ENCODE measurements at regions not wholly inside any gene's neighbourhood (a gene's known extent, or its start where the extent isn't known, plus 50 kb on each side); places are given as distances from the start of the nearest gene placed in this dataset.
A peak's percentile ranks its signal among the peaks of the same experiment; 100 is the strongest.

DNA sequence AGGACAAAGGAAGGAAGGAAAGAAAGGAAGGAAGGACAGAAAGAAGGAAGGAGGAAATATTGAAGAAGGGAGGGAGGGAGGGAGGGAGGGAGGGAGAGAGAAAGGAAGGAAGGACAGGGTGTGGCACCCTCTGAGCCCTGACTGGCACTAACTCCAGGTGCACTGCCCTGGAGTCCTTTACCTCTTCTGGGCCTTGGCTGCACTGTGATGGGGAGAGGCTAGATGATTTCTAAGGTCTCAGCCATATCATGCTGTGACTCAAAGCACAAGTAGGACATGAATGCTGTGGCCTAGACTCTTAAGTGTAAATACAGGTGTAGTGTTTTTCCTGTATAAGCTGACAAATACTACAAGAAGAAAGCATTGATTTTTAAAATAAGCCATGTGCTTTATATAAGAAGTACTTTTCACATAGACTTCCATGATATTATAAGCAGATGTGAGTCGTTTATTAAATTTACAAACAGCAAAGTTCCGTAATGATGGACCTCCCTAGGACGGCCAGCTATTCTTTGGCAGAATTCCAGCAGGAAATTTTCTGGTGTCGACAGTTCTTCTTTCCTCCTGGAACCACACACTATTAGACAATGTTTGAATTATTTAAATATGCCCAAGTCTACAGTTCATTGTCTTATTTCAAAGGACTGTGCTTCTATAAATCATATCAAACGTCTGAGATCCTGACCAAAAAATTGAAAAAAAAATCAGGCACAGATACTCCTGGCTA, 213.8 kb upstream of the C2CD4B start:
- DNase-seq, result no peak

DNA sequence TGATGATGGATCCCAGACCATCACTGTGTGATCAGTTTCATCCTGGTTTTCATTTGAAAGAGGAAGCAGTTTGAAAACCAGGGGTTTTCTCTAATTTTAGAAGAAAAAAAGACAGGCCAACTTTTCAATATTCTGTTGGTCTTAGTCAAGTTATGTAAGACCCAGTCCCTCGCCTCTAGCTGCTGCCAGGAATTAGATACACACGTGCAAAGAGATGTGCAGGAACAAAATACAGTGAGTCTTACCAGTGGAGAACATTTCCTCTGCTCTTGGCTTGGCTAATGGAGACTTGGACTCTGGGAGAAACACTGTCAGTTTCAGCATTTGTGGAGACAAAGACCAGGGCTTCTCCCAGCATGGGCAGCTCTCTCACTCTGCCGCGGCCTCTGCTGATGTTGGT, 214.9 kb upstream of the C2CD4B start:
- no peak for DNase-seq

DNA sequence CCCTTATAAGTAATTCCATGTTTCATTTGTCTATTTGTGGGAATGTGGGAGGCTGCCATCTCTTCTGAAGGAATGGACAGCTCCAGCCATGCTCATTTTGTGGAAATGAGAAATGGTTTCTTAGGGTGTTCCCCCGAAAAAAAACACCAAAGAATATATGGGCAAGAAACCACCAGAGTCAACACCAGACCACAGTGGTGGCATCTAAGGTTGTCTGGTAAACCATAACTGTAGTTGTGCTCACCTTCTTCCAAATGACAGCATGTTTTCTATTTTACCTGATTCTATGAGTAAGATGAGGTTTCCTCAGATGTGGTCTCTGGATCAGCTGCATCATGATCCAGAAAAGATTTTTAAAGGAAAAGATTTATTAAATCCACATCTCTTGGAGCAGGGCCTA, 217.0 kb upstream of the C2CD4B start:
- no peak for DNase-seq

DNA sequence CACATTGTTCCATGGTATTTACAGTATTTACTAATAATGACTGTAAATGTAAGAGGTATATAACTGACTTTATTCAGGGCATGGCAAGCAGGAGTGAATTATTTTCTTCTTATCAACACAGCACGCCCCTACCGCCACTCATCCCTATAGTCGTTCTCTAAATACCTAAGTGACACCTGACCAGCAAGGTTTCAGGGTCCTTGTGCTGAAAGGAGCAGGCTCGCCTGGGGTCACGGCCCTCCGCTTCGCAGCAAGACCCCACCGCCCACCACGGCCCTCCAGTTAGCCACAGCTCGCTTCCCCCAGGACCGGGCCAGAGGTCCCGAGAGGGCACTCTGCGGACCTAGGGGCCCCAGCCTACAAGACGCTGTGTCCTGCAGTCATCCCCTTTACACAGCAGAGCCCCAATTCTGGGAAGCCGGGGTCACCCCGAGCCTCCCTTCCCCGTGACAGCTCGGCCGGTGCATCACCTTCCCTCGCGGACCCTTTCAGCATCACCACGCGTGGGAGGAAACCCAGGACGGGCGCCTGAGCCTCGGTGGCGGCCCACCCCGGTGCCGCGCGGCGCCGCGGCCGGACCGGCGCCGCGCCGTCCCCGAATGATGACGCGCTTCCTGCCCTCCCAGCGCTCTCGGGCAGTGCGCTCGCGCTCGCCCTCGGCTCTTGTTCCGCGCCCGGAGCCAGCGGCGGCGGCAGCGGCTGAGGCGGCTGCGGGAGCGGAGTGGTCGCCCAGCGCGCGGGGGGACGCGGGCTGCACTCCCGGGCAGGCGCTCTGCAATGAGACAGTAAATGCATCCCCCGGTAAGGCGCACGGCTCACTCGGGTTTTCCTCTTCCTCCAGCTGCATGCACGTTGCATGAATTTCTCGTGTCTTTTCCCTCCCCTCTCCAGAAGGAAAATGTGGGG, 225.1 kb upstream of the C2CD4B start, which contains the start of gene TLN2:
TSS of gene TLN2 (plus strand) at position 666 of the 906 bp plus-strand sequence.
- no peak for DNase-seq

DNA sequence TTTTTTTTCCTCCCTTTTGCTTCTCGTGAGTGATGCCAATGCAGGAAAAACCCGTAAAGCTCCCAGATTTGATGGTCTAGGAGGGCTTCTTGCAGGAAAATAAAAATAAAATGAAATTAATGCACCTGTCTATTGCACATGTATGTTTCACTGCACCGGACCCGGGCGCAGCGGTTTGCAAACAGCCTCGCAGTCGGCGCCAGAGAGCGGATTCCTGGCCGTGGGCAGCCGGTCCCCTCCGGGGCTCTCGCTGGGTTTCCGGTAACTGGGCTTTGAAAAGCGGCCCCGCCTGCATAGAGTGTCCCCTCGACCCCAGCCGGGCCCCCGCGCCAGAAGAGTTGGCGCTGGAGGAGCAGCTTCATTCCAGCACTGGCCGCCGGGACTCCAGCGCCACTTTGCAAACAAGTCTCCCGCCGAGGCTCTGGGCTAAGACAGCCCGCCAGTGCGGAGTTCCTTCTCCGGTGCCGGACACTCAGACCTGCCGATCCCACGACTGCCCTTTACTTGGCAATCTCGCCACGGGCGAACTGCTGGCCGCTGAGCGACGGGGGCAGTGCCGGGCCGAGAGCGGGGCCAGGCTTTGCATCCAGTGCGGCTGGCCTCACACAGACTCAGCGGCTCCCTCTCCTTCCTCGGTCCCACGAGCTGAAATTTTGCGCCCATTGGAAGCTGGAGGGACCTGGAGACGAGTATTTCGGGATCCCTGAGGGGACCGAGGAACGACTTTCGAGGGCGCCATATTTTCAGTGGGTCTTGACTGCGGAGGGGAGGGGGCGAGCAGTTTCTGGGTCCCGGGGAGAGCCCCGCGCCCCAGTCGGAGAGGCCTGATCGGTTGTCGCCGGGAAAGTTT, 225.9 kb upstream of the C2CD4B start:
- DNase-seq, result peak; percentile 0

DNA sequence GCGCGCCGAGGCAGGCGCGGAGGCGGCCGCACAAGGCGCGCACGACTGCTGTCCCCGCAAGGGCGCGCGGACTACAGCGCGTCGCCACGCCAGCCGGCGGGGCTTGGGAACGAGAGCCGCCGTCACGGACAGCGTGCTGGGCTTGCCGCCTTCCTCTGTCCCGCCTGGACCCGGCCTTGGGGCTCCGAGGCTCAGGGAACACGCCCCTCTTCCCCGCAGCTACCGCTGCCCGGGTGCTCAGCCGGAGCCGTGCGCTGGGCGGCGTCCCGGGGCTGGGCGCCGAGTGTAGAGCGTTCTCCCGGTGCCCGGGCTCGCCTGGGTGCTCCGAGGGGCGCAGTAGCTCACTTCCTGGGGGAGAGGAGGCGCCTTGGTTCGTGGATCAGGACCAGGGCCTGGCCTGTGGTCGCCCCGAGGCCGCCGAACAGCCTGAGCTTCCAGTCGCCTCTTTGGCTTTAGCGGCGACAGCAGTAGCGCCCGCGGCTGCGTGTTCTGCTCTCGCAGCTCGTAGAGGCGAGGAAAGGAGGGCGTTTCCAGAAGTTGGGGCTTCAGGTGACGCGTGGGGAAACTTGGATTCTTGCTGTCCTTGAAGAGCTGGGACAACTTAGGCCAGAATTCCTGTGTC, 226.7 kb upstream of the C2CD4B start:
- no peak for DNase-seq

DNA sequence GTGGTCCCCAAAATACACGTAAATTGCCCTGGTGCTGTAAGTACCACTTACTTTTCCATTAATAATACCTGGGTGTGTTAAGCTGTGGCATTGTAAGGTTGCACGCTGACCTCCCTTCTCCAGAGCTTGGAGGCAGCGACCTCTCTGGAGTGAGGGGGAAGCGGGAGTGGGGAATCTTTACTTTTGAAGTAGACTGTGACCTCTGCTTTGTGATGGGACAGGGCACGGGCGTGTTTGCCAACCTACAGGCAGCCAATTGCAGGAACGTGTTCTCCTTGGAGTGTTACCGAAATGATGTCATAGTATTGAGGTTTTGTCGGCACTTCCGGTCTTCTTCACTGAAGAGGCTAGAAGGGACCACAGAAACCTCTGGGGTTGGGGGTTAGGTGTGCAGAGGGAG, 227.3 kb upstream of the C2CD4B start:
- DNase-seq, result no peak

DNA sequence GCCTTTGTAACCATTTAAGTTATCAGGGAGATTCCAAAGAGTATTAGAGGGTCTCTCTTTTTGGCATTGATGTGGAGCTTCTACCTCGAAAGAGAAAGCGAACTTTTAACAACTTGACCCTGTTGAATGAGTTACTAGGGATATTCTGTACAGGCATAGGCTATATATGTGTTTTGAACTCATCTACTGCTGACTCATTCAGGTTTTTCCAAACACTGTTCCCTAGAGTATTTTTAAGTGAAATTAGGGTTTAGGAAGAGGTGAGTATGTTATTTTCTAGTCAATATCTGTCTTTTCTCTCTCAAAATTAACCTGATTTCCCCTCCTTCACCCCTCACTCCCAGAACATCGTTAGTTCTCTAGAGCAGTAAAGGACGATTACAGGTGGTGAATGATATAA, 228.1 kb upstream of the C2CD4B start:
- DNase-seq, result no peak

DNA sequence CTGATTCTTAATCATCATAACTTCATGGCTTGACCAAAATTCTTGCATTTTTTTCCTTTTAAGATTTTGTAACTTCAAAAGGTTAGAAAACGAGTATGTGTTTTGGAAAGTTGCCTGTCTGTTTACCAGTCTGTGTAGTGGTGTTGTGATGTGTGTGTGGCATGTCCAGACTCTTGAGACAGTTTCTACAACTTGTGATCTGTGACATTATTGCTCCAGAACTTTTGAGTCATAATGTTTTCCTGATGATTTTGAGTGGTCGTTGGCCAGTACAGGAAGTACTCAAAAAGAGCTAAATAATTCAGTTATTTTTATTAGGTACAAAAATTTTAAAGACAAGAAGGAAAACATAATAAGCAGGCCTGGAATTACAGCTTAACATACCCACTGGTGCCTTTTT, 229.0 kb upstream of the C2CD4B start:
- no peak for DNase-seq

DNA sequence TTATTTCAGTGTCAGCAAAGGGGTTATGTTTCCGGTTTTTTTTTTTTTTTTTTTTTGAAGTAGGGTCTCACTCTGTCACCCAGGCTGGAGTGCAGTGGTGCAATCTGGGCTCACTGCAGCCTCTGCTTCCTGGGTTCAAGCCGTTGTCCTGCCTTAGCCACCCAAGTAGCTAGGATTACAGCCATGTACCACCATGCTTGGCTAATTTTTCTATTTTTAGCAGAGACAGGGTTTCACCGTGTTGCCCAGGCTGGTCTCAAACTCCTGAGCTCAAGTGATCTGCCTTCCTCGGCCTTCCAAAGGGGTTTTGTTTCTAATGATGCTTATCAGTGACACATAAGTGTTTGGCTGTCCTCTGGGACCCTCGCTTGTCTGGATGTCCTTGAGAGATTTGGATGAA, 235.7 kb upstream of the C2CD4B start:
- DNase-seq, result no peak

DNA sequence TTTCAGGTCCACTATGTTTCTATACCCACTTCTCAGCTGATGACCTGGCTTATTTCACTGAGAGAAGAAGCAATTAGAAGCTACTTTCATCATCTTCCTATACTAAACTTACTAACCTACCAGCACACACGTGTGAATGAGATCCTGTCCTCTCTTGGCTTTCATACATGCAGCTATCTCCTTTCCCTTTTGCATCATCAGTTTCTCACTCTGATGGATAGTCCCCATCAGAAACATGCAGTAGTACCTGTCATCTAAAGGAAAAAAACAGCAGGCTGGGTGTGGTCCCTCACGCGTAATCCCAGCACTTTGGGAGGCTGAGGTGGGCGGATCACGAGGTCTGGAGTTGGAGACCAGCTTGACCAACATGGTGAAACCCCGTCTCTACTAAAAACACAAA, 237.6 kb upstream of the C2CD4B start:
- DNase-seq, result no peak

DNA sequence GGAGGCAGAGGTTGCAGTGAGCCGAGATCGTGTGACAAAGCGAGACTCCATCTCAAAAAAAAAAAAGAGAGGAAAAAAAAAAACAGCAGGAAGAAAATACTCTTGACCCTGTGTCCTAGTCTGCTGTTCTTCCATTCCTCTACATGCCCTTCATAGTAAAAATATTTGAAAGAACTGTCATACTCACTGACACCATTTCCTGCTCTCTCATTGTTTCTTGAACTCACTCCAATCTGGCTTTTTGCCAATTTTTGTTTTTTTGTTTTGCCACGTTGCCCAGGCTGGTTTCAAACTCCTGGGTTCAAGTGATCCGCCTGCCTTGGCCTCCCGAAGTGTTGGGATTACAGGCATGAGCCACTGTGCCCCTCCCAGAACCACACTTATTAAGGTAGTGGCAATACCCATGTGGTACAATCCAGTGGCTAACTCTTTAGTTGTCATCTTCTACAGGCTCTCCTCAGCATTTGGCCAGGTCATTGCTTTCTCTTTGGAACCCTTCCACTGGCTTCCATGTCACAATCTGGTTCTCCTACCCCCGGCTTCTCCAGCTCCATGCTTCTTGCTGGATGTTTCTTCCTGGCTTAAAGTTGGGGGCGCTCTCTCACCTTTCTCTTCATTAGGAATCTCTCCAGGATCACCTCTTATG, 238.2 kb upstream of the C2CD4B start:
- DNase-seq, result no peak

DNA sequence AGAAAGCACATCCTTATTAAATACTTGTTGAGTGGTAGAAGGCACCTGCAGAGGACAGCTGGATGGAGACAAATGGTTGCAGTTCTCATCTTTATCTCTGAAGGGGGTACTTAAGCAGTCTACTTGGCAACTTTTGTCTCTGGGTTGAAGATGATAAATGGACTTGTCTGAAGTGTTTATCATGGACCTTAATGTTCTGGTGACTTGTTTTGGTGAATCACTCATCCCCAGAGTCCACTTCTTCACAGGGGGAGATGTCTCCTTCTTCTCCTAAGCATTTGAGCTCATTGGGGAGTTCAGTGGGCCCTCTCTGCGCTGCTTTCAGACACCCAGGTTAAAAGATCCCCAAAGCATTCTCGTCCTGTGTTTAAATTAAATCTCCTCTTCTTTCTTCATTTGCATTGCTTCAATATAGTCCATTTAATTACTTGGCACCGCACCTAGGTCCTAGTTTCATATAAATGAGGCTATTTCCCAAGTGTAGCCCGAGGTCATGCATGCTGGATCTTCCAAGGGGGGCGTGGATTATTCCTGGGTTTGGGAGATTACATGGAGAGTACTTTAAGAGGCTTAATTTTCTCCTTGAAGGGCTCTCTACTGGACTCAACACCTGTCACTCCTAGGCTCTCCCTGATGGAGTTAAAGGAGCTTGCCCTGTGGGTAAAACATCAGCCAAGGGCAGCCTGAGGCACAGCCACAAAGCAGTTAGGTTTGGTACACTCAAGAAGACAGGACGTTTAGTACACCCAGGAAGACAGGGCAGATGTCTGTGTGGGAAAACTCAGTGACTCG, 239.3 kb upstream of the C2CD4B start:
- DNase-seq, result no peak

DNA sequence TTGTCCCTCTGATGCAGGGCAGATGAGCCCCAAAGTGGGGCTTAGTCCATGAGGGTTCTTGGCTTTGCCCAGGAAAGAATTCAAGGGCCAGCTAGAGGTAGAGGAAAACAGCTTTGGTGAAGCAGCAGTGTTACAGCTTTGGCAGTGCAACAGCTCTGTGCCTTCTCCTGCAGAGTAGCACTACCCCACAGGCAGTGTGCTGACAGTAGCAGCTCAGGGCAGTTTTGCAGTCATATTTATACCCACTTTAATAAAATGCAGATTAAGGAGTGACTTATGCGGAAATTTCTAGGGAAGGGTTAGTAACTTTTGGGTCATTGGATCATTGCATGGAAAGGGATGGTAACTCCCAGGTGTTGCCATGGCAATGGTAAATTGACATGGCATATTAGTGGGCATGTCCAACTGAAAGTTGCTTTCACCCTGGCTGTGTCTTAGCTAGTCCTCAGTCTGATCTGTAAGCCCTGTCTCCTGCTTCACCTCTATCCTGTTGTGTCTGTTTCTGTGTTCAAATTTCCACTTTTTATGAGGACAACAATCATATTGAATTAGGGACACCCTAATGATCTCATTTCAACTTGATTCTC, 241.3 kb upstream of the C2CD4B start:
- no peak for DNase-seq

DNA sequence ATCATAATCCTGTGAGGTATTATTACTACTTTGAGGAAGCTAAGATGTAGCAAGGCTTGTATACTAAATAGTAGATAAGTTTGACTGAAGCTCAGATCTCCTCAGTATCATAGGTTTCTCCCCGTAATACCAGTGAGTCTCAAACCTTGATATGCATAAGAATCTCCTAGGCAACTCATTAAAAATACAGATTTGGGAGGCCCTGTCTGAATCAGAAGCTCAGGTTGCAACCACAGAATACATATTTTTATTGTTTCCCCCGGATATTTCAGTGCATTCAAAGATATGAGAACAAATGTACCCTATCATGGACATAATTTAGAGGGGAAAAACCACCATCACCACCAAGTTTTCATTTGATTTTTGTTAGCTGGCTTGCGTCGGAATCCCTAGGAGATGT, 242.1 kb upstream of the C2CD4B start:
- no peak for DNase-seq

DNA sequence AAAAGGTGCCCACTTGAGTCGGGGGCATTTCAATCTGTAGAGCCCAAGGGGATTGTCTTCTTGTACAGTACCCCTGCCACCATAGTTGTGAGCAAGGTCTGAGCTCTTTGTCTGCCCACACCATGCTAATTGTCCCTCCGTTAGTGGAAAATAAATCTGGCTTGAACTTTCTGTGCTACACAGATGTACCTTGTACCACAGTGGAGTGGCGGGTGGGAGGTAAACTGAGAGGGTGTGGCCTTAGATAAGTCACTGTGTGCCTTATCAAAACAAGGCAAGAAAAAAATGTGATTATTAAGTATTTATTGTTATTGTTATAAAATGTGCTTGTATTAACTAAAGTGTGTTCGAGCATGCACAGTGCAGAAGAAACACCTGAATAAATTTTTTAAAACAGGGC, 242.9 kb upstream of the C2CD4B start:
- DNase-seq, result no peak

DNA sequence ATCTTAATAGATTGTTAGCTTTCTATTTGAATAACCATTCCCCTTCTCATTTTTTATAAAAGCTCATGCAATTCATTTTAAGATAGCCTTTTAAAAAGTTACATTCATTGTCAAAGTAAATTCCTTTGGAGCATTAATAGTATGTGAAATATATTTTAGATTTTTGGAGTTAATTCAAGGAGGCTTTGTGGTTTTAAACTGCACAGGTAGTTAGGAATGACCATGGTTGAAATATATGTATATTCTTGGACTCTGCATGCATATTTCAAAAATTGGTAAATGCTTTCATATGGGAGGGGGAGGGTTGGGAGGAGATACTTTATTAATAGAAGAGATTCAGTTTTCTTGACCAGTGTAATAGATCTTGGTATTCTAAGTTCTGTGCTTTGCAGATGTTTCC, 244.4 kb upstream of the C2CD4B start:
- no peak for DNase-seq

DNA sequence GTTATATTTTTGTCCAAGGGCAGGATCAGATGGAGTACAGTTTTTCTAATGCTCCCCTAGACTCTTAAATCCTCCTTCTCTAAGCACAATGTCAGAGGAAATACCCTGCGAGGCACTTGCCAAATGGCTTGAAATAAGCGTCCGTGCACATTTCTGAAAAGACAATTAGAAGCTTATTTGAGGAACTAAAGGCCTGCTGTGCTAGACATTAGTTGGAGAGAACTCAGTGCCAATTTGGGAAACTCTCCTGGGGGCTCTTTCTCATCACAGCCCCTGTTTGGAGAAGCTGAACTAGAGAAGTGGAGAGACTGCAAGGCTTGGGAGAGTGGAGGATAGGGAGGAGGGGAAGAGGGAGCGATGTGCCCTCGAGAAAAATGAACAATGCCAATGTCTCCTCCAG, 247.6 kb upstream of the C2CD4B start:
- no peak for DNase-seq

DNA sequence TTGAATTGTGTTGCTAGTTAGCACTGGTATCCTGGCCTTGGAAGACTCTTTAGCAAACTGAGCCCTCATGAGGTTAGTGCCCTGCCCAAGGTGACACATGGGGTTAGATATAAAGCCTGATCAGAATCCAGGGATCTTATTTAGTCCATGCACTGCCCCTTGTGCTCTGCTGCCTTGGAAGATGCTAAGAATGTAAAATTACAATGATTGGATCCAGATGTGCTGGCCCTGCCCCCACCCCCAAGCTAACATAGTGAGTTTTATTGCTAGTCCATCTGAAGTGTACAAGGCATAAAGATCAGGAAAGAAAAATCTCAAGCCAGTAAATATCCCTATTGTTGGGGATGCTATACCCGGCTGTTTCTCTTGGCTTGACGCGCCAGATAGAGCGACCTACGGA, 248.1 kb upstream of the C2CD4B start:
- DNase-seq, result no peak

DNA sequence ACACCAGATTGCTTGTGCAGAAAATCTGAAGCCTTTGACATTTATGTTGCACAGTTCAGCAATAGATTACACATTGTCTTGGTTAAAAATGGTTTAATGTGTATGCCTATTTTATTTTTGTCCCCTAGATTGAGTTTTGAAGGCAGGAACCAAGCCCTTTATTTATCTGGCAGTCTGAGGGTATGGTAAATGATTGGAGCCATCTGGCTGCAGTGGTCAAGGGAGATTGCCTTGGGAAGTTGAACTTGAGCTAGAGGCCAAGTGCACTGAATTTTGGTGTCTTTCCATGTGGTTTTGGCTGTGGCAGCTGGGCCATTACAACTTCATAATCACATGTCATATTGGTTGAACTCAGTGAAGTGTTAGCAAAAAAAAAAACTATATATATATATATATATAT, 248.7 kb upstream of the C2CD4B start:
- no peak for DNase-seq

DNA sequence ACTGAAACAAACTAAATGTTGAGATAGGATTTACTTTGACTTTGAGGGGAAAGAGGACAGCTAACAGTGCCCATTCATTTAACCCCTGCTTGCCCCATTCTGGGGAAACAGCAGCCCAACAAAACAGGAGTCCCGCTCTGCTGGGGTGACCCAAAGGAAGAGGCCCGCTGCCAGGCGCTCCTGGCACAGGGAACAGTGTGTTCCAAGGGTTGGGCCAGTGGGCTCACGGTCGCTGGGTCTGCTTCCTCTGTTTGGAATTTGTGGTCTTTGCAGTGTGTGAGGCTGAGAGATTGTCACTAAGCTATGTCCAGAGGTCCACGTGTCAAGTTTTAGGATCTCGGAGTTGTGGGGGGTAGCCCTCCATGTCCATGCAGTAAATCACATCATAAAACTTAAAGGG, 250.4 kb upstream of the C2CD4B start:
- no peak for DNase-seq

Measured in DMS153 (cell line).